ENCODE measurements at regions not wholly inside any gene's neighbourhood (a gene's known extent, or its start where the extent isn't known, plus 50 kb on each side); places are given as distances from the start of the nearest gene placed in this dataset.
"Not testable (repeated sequence)": the region's sequence is repeated elsewhere in the genome, so short reads cannot be mapped to it uniquely, and the experiment has no call there.

DNA sequence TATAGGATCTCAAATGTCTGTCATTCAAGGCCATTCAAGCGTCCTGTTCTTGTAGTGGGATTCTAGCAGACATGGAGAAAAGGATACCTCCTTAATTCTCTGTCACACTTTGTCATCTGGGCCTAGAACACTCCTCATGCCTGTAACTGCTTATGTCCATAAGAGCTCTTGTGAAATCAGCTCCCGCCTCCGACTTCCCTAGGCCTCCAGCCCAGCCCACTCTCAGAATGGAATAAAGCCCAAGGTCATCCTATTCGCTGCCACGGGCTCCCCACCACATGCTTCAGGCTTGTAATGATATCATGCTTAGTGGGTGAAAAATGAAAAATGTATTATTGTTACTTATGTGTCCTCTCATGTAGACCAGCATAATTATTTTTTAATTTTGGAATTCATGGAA lies 632.5 kb downstream of the ISL1 start:
- no peak for DNase-seq (ENCODE audit: low spot score)

GRCh38 chr5:52017567-52017966 lies 634.3 kb downstream of the ISL1 start:
- DNase-seq (ENCODE audit: low spot score) = no peak

GRCh38 chr5:52024359-52024758 lies 641.1 kb downstream of the ISL1 start:
- no peak for DNase-seq (ENCODE audit: low spot score)

DNA sequence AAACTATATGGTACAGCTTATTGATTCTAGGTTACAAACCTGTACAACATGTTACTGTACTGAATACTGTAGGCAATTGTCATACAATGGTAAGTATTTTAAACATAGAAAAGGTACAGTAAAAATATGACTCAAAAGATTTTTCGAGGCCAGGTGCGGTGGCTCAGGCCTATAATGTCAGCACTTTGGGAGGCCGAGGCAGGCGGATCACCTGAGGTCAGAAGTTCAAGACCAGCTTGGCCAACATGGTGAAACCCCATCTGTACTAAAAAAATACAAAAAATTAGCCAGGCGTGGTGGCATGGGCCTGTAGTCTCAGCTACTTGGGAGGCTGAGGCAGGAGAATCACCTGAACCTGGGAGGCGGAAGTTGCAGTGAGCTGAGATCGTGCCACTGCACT lies 646.6 kb downstream of the ISL1 start:
- DNase-seq (ENCODE audit: low spot score) = not testable (repeated sequence)

- no peak for DNase-seq (ENCODE audit: low spot score)
Observed at GRCh38 chr5:52041842-52042241, 658.6 kb downstream of the ISL1 start.

DNA sequence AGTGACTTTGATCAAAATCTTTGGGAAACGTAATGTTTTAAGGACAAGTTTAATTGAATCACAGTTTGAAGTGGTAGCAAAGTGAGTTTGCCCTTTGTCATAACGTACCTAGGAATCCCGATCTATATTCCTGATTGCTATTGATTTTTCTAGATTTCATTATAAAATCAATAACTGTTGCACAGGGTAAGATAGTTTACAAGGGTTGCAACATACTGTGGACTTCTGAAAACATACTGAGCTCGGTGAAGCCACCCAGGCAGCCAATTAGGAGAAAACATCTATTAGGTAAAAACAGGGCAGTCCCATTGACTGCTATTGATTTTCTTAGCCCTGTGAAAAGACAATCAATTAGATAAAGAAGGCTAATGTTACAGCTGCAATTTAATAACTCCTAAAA lies 659.9 kb downstream of the ISL1 start:
- DNase-seq (ENCODE audit: low spot score) = no peak

GRCh38 chr5:52043543-52043942 lies 660.3 kb downstream of the ISL1 start:
- DNase-seq (ENCODE audit: low spot score) = no peak

DNA sequence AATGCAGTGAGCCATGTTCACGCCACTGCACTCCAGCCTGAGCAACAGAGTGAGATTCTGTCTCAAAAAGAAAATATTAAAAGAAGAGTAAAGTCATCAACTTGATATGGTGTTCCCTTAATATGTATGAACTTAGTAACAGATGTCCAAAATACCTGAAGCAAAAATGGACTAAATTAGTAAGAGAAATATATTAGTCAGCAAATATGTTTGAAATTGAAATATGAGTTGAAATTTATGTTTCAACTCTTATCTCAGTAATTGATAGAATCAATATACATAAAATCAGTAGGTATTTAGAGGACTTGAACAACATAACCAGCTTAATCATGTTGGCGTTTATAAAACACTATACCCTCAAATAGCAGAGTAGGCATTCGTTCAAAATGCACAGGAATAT lies 668.5 kb downstream of the ISL1 start:
- DNase-seq (ENCODE audit: low spot score) = no peak

- no peak for DNase-seq (ENCODE audit: low spot score)
Observed at GRCh38 chr5:52063186-52063585, 679.9 kb downstream of the ISL1 start.

- no peak for DNase-seq (ENCODE audit: low spot score)
Observed at GRCh38 chr5:52065182-52065581, 681.9 kb downstream of the ISL1 start.

DNA sequence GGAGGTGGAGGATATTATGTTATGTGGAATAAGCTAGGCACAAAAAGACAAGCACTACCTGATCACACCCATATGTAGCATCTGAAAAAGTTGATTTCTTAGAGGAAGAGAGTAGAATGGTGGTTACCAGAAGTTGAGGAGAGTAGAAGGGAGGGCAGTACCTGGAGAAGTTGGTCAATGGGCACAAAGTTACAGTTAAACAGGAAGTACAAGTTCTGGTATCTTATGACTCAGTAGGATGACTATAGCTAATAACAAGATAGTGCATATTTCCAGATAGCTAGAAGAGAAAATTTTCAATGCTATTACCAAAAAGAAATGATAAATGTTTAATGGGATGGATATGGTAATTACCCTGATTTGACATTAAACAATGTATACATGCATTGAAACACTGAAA lies 686.7 kb downstream of the ISL1 start:
- DNase-seq (ENCODE audit: low spot score) = no peak

DNA sequence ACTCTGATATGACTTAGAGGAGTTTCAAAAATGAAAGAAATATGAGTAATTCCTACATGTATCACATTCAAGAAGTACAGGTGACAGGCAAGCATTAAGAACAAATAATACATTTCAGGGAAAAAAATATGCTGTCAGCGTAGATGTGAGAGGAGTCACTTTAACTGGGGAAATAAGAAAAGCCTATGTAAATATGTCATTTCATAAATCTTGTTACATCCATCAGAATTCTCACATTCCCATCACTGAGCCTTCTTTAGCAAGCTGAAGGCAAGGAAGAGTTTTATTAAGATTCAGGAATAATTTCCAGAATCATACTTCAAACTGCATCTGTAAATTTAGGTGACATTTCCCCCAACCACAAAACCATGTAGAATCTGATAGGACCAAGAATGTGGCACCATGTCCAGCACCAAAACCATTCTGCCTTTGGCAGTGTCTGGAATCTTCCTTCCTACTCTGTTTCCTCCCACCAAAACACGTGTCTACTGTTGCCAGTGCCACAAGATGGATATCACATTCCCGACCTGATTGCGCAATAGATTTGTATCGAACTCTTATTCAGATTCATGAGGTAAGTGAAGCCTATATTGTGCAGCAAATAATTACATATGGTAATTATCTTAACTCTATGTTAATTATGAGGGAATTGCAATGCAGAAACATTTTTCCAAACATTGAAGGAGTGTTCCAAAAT lies 690.9 kb downstream of the ISL1 start:
- DNase-seq (ENCODE audit: low spot score) = no peak

DNA sequence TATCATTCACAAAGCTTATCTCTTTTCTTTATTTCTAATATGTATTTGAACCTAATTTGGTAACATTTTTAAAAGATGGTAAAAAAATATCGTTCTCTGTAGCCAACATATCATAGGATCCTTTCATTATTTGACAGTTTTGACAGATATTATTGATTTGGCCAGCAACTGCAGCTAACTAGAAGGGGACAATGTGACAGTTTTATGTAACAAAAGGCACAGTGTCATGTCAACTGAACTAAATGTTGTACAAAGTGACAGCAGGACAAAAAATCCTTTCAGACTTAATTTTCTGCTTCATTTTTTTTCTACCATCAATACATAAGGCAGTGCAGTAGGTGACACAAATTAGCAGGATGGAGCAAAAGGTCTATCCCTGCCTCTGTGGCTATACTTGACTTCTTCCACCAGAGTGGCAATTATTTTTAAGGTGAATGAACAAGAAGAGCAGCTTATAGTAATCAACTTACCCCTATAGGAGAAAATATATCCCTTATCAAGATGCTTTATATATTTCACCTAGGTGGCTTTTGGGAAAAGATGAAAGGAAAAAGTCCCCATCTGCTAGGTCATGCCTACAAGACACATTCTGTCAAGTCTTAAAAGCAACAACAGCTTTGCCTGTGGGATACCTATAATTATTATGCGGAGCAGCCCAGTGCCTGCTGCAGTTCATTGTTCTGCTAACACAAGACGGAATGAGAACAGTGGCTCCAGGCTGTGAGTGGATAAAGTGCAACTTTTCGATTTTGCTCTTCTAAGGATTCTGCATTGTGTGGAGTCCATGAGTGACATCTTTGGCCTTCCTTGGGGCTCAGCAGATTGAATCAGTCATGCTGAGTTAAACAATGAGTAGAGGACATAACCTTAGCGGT lies 694.9 kb downstream of the ISL1 start:
- DNase-seq (ENCODE audit: low spot score) = no peak

- not testable (repeated sequence) for DNase-seq (ENCODE audit: low spot score)
Observed at GRCh38 chr5:52102311-52102710, 685.4 kb upstream of the ITGA1 start.

GRCh38 chr5:52107210-52107905 lies 680.4 kb upstream of the ITGA1 start:
- DNase-seq (ENCODE audit: low spot score) = no peak

- no peak for DNase-seq (ENCODE audit: low spot score)
Observed at GRCh38 chr5:52119768-52120167, 667.9 kb upstream of the ITGA1 start.

GRCh38 chr5:52132053-52132452 lies 655.7 kb upstream of the ITGA1 start:
- no peak for DNase-seq (ENCODE audit: low spot score)

GRCh38 chr5:52134013-52134650 lies 653.6 kb upstream of the ITGA1 start:
- DNase-seq (ENCODE audit: low spot score) = no peak

DNA sequence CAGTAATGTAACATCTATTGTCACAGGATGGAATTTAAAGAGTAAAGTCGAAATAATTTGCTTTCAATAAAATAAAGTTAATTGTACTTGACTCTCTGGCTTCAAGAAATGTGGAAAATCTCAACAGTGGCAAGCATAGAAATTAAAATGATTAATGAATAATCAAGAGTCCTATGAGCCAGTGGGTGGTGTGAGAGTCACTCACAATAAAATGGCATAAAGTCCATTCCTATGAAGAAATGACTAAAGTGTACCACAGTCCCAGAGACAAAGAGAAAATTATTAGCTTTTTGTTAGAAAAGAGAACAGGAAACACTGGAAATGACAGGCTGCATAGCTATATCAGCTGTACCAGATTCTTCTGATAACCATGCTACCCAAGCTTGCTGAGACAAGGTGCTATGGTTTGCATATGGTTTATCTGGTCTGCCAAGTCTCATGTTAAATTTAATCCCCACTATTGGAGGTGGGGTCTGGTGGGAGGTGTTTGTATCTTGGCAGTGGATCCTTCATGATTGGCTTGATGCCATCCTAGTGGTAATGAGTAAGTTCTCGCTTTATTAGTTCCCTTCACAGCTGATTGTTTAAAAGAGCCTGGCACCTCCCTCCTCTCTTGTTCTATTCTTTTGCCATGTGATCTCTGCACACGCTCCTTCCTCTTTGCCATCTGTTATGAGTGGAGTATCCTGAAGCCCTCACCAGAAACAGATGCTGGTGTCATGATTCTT lies 647.7 kb upstream of the ITGA1 start:
- DNase-seq (ENCODE audit: low spot score) = no peak

GRCh38 chr5:52148679-52149078 lies 639.0 kb upstream of the ITGA1 start:
- DNase-seq (ENCODE audit: low spot score) = no peak

- DNase-seq (ENCODE audit: low spot score) = no peak
Observed at GRCh38 chr5:52150501-52150900, 637.2 kb upstream of the ITGA1 start.

DNA sequence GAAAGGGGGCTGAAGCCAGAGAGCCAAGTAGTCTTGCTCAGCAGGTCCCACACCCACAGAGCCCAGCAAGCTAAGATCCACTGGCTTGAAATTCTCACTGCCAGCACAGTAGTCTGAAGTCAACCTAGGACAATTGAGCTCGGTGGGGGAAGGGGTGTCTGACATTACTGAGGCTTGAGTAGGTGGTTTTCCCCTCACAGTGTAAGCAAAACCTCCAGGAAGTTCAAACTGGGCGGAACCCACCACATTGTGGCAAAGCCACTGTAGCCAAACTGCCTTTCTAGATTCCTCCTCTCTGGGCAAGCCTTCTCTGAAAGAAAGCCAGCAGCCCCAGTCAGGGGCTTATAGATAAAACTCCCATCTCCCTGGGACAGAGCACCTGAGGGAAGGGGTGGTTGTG lies 630.9 kb upstream of the ITGA1 start:
- not testable (repeated sequence) for DNase-seq (ENCODE audit: low spot score)
